BJ (cell line): ENCODE measurements at regions not wholly inside any gene's neighbourhood (a gene's known extent, or its start where the extent isn't known, plus 50 kb on each side); places are given as distances from the start of the nearest gene placed in this dataset.

Experiments used
- CTCF ChIA-PET: fragments of 350-600 bp; formaldehyde crosslinking; extraction: SDS; loops from one replicate; lab custom pipeline; 2021; ENCODE audit warnings: antibody characterized with exemption, inconsistent platforms; lab: Yijun Ruan, JAX
- POLR2A ChIA-PET: fragments of 300-600 bp; sonication (Branson Sonifier 250); formaldehyde crosslinking; extraction: SDS; loops from one replicate; lab custom pipeline; 2021; ENCODE audit warnings: antibody characterized with exemption; lab: Charles Lee
- DNase-seq: peaks from one replicate; pipeline ENCODE4 v3.0.0-alpha.2; 2011; ENCODE audit warnings: low read depth
- H3K27me3 ChIP-seq: 2 replicates; pipeline ENCODE4 v1.6.0; 2011; ENCODE audit warnings: low read length; ENCODE audit not compliant: control insufficient read depth, insufficient read depth
- H3K36me3 ChIP-seq: 2 replicates; pipeline ENCODE4 v1.5.1; 2011; ENCODE audit warnings: low read length; ENCODE audit not compliant: control insufficient read depth, insufficient read depth
- H3K4me3 ChIP-seq: 2 replicates; pipeline ENCODE4 v1.5.1; 2011; ENCODE audit warnings: low read depth, mild to moderate bottlenecking, control low read depth, low read length
- TF ChIP-seq, protein P1 (sequence below): IDR thresholded peaks from 2 replicates; pipeline ENCODE4 v1.5.1; 2011; ENCODE audit warnings: low read depth, mild to moderate bottlenecking, control low read depth, inconsistent platforms, low read length, moderate library complexity; ENCODE audit not compliant: insufficient read depth

DNA sequence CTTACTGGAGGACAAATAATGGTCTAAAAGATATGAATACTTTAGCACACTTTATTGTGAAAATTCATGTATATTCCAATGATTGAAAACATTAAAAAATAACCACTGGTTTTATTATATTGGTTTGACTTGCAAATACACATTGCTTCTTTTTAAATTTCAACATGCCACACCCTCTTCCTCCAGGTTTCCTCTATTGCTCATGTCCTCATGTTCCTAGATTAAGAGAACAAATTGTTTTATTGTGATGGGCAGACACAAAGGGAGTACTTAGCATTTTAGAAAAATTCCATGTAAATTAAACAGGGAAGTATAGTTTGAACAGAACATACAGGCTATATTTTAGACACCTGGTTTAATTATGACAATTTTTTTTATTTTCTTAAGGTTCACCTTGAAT is 230.6 kb upstream of the GPRIN3 start:
- no peaks in the 10 kb centered on the region for H3K36me3 ChIP-seq
- no peak overlapping the region for H3K4me3 ChIP-seq
- DNase-seq, result no peak
- POLR2A ChIA-PET, result no interaction called here
- H3K27me3 ChIP-seq, result no peaks in the 10 kb centered on the region
- TF ChIP-seq, protein P1, sequence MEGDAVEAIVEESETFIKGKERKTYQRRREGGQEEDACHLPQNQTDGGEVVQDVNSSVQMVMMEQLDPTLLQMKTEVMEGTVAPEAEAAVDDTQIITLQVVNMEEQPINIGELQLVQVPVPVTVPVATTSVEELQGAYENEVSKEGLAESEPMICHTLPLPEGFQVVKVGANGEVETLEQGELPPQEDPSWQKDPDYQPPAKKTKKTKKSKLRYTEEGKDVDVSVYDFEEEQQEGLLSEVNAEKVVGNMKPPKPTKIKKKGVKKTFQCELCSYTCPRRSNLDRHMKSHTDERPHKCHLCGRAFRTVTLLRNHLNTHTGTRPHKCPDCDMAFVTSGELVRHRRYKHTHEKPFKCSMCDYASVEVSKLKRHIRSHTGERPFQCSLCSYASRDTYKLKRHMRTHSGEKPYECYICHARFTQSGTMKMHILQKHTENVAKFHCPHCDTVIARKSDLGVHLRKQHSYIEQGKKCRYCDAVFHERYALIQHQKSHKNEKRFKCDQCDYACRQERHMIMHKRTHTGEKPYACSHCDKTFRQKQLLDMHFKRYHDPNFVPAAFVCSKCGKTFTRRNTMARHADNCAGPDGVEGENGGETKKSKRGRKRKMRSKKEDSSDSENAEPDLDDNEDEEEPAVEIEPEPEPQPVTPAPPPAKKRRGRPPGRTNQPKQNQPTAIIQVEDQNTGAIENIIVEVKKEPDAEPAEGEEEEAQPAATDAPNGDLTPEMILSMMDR, result no peak
- CTCF ChIA-PET, result interaction anchor here (0.7 kb wide), 1 partner anchor 21 kb away, joined by 3 read pairs; no protein-coding TSS in a partner anchor

GRCh38 chr4:89537281-89537680 is 229.7 kb upstream of the GPRIN3 start:
- H3K4me3 ChIP-seq, result no peak overlapping the region
- no peaks in the 10 kb centered on the region for H3K27me3 ChIP-seq
- H3K36me3 ChIP-seq, result no peaks in the 10 kb centered on the region
- ChIA-PET POLR2A (no interaction called here), CTCF (interaction anchor here (0.7 kb wide), 1 partner anchor 20 kb away, joined by 3 read pairs; no protein-coding TSS in a partner anchor)
- TF ChIP-seq, protein P1, result no peak
- DNase-seq, result no peak

- Histone ChIP-seq H3K36me3 (no peaks in the 10 kb centered on the region), H3K4me3 (no peak overlapping the region), H3K27me3 (no peaks in the 10 kb centered on the region)
- CTCF ChIA-PET, result interaction anchor here (0.9 kb wide), 1 partner anchor 398 kb away, joined by 3 read pairs; no protein-coding TSS in a partner anchor
- POLR2A ChIA-PET, result no interaction called here
- TF ChIP-seq, protein P1, result no peak
- DNase-seq, result no peak
These were observed 227.7 kb upstream of the GPRIN3 start for GRCh38 chr4:89535251-89535650.

DNA sequence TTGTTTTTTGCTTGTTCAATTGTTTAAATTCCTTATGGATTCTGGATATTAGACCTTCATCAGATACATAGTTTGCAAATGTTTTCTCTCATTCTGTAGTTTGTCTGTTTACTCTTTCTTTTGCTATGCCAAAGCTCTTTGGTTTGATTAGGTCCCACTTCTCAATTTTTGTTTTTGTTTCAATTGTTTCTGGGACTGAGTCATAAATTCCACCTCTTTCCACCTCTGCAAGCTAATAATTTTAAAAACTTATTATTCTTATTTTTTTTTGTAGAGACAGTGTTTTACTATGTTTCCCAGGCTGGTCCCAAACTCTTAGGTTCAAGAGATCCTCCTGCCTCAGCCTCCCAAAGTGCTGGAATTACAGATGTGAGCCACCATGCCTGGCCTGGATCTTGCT is 226.8 kb upstream of the GPRIN3 start:
- Histone ChIP-seq H3K27me3 (no peaks in the 10 kb centered on the region), H3K4me3 (no peak overlapping the region), H3K36me3 (no peaks in the 10 kb centered on the region)
- DNase-seq, result no peak
- TF ChIP-seq, protein P1, result no peak
- ChIA-PET CTCF (interaction anchor here (0.9 to 1.1 kb wide), 2 partner anchors 24 to 397 kb away, joined by 3 read pairs; no protein-coding TSS in a partner anchor), POLR2A (no interaction called here)

DNA sequence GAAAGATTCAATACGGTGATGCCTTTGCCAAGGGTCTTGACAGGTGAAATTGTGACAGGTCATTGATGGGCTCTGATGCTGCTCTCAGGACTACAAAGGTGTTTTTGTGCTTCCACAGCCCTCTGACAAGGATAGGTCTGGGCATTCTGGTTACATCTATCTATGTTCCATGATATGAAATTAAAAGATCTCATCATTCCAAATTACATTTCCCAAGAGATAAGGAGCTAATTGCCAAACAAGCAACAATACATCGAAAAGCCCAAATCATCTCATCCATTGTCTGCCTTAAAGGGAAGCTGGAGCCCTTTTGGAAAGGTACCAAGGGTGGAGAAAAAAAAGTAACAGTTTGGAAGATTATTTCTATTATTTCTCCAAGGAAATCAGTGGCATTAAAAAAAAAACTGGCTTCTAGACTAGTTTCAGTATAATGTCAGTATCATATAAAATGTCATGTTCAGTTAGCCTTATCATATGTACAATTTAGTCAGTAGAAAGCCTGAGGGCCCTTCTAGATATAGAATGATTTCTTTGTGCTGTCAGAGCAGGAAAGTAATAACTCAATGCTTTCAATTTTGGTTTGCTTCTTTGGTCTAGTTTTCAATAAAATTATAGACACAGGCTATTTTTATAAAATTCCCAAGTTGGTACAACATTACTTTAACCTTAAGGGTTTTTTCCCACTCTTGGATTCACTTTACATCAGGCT is 224.5 kb upstream of the GPRIN3 start:
- no peaks in the 10 kb centered on the region for H3K27me3 ChIP-seq
- no peak overlapping the region for H3K4me3 ChIP-seq
- ChIA-PET CTCF (no interaction called here), POLR2A (no interaction called here)
- DNase-seq, result no peak
- no peaks in the 10 kb centered on the region for H3K36me3 ChIP-seq
- TF ChIP-seq, protein P1, result no peak
